ENCODE measurements at regions not wholly inside any gene's neighbourhood (a gene's known extent, or its start where the extent isn't known, plus 50 kb on each side); places are given as distances from the start of the nearest gene placed in this dataset.
"Not testable (repeated sequence)": the region's sequence is repeated elsewhere in the genome, so short reads cannot be mapped to it uniquely, and the experiment has no call there.

DNA sequence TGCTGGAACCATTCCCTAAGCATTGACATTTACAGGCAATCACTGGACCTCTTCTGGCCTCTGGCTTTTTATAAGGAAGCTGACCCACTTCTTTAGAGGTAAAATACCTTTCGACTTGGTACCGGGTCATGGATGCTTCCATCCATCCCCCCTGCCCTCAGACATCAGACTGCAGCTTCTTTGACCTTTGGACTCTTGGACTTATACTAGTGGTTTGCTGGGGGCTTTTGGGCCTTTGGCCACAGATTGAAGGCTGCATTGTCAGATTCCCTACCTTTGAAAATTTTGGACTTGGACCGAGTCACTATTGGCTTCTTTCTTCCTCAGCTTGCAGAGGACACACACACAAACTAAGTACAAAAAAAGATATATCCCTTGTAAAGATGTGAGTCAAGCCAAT lies 86.1 kb downstream of the TTC6 start:
- no peak for TF ChIP-seq FOXK2 (IDR thresholded peaks at IDR 0.05)
- TF ChIP-seq SP1 (IDR thresholded peaks at IDR 0.05), result no peak
- TF ChIP-seq ELF4 (IDR thresholded peaks at IDR 0.05), result no peak
- no peak for TF ChIP-seq LEF1 (IDR thresholded peaks at IDR 0.05; ENCODE audit: borderline replicate concordance)
- no peak for TF ChIP-seq FOXA1 (IDR thresholded peaks at IDR 0.05)
- TF ChIP-seq BHLHE40 (IDR thresholded peaks at IDR 0.05; ENCODE audit: borderline replicate concordance), result no peak
- TF ChIP-seq CTBP1 (IDR thresholded peaks at IDR 0.05; ENCODE audit: borderline replicate concordance), result no peak
- TF ChIP-seq SUZ12 (IDR thresholded peaks at IDR 0.05), result no peak
- TF ChIP-seq ARNT (IDR thresholded peaks at IDR 0.05), result no peak
- no peak for TF ChIP-seq L3MBTL2 (conservative IDR thresholded peaks at IDR 0.05)
- POLR2A ChIA-PET, result no interaction called here
- no peak for DNase-seq (ENCODE audit: extremely low spot score)
- CTCF ChIA-PET, result no interaction called here

- CTCF ChIA-PET, result interaction anchor here (0.6 kb wide), 1 partner anchor 366 kb away, joined by 3 read pairs; no protein-coding TSS in a partner anchor
- POLR2A ChIA-PET, result not testable (repeated sequence)
These were observed 97.3 kb downstream of the TTC6 start for GRCh38 chr14:37692680-37693079.

DNA sequence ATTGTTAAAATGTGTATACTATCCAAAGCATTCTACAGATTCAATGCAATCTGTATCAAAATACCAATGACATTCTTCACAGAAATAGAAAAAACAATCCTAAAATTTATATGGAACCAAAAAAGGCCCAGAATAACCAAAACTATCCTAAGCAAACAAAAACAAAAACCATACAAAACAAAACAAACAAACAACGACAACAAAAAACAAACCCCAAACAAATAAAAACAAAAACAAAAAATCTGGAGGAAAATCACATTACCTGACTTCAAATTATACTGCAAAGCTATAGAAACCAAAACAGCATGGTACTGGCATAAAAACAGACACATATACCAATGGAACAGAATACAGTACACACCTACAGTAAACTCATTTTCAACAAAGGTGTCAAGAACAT lies 98.0 kb downstream of the TTC6 start:
- POLR2A ChIA-PET; CTCF ChIA-PET; DNase-seq (ENCODE audit: extremely low spot score): not testable (repeated sequence)

More at GRCh38 chr14:37692680-37693079, 97.3 kb downstream of the TTC6 start:
- not testable (repeated sequence) for DNase-seq (ENCODE audit: extremely low spot score)

DNA sequence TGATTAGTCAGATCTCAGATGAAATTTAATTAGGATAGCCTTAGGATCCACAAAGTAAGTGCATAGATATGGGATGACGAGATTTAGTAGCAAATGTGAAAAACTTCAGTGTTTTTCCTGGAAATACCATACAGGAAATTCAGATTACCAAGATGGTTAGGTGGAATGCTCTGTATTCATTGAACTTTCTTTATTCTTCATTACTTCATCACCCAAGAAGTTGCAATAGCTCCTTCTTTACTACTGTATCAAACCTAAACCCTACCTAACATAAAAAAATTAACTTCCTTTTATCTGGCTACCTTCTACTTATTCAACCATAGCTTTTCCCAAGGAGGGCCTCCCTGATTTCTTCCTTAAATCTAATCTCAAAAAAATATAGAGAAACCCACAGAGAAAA lies 100.4 kb downstream of the TTC6 start:
- no peak for TF ChIP-seq FOXM1 (IDR thresholded peaks at IDR 0.05; ENCODE audit: borderline replicate concordance)
- TF ChIP-seq SUZ12 (IDR thresholded peaks at IDR 0.05), result no peak
- TF ChIP-seq L3MBTL2 (conservative IDR thresholded peaks at IDR 0.05), result no peak
- no peak for TF ChIP-seq NFRKB (IDR thresholded peaks at IDR 0.05)
- no peak for TF ChIP-seq FOXK2 (IDR thresholded peaks at IDR 0.05)
- no peak for TF ChIP-seq ELF4 (IDR thresholded peaks at IDR 0.05)
- no peak for TF ChIP-seq HDGF (IDR thresholded peaks at IDR 0.05; ENCODE audit: borderline replicate concordance)
- no peak for TF ChIP-seq CTBP1 (IDR thresholded peaks at IDR 0.05; ENCODE audit: borderline replicate concordance)
- no peak for TF ChIP-seq ZNF384 (IDR thresholded peaks at IDR 0.05)
- TF ChIP-seq TARDBP (IDR thresholded peaks at IDR 0.05), result no peak
- no peak for TF ChIP-seq BHLHE40 (IDR thresholded peaks at IDR 0.05; ENCODE audit: borderline replicate concordance)
- TF ChIP-seq FOXA1 (IDR thresholded peaks at IDR 0.05), result no peak
- no peak for TF ChIP-seq ARNT (IDR thresholded peaks at IDR 0.05)
- TF ChIP-seq, protein P1, sequence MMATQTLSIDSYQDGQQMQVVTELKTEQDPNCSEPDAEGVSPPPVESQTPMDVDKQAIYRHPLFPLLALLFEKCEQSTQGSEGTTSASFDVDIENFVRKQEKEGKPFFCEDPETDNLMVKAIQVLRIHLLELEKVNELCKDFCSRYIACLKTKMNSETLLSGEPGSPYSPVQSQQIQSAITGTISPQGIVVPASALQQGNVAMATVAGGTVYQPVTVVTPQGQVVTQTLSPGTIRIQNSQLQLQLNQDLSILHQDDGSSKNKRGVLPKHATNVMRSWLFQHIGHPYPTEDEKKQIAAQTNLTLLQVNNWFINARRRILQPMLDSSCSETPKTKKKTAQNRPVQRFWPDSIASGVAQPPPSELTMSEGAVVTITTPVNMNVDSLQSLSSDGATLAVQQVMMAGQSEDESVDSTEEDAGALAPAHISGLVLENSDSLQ (IDR thresholded peaks at IDR 0.05), result no peak
- TF ChIP-seq LEF1 (IDR thresholded peaks at IDR 0.05; ENCODE audit: borderline replicate concordance), result no peak
- TF ChIP-seq SP1 (IDR thresholded peaks at IDR 0.05), result no peak
- ChIA-PET POLR2A (no interaction called here), CTCF (no interaction called here)
- DNase-seq (ENCODE audit: extremely low spot score), result no peak

DNA sequence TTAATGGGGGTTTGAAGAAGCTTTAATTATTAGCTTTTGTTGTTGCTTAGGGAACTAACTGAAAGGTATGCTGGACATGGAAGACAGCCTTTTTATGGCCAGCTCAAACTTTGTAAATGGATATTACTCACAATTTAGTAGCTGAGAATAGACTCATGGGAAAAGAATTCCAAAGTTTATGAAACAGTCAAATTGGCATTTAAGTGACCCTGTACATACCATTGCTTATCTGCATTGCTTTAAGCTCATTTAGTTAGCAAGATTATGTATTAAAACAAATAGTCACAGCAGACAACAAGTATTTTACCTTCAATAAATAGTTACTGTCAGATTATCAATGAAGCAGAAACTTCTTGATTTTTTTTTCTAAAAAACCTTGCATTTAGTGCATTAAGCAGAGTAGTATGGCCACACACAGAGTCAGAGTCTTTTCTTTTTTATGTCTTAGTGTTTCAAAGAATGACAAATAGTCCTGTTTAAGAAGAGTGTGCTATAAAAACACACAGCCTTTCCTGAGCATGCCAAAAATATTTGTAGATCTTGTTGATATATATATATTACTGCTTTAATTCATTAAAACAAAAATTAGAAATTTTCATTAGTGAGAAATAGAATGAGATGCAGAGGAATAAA lies 102.2 kb downstream of the TTC6 start:
- ChIA-PET POLR2A (no interaction called here), CTCF (no interaction called here)
- TF ChIP-seq TARDBP (IDR thresholded peaks at IDR 0.05) (no peak), LEF1 (IDR thresholded peaks at IDR 0.05; ENCODE audit: borderline replicate concordance) (no peak), CTBP1 (IDR thresholded peaks at IDR 0.05; ENCODE audit: borderline replicate concordance) (no peak), FOXA1 (IDR thresholded peaks at IDR 0.05) (no peak)
- DNase-seq (ENCODE audit: extremely low spot score), result no peak

GRCh38 chr14:37698840-37699777 lies 103.7 kb downstream of the TTC6 start:
- TF ChIP-seq FOXA1 (IDR thresholded peaks at IDR 0.05) (no peak), L3MBTL2 (conservative IDR thresholded peaks at IDR 0.05) (no peak), FOXK2 (IDR thresholded peaks at IDR 0.05) (no peak), HDGF (IDR thresholded peaks at IDR 0.05; ENCODE audit: borderline replicate concordance) (no peak), ELF4 (IDR thresholded peaks at IDR 0.05) (no peak), SP1 (IDR thresholded peaks at IDR 0.05) (no peak), NFRKB (IDR thresholded peaks at IDR 0.05) (no peak), CTBP1 (IDR thresholded peaks at IDR 0.05; ENCODE audit: borderline replicate concordance) (no peak), LEF1 (IDR thresholded peaks at IDR 0.05; ENCODE audit: borderline replicate concordance) (no peak), FOXM1 (IDR thresholded peaks at IDR 0.05; ENCODE audit: borderline replicate concordance) (no peak), BHLHE40 (IDR thresholded peaks at IDR 0.05; ENCODE audit: borderline replicate concordance) (no peak), ZNF384 (IDR thresholded peaks at IDR 0.05) (no peak), TARDBP (IDR thresholded peaks at IDR 0.05) (no peak), SUZ12 (IDR thresholded peaks at IDR 0.05) (no peak), ARNT (IDR thresholded peaks at IDR 0.05) (no peak)
- TF ChIP-seq, protein P1 (IDR thresholded peaks at IDR 0.05), result no peak
- DNase-seq (ENCODE audit: extremely low spot score), result no peak
- ChIA-PET POLR2A (no interaction called here), CTCF (no interaction called here)

- POLR2A ChIA-PET, result no interaction called here
- DNase-seq (ENCODE audit: extremely low spot score), result no peak
- CTCF ChIA-PET, result no interaction called here
- TF ChIP-seq SUZ12 (IDR thresholded peaks at IDR 0.05) (no peak), ELF4 (IDR thresholded peaks at IDR 0.05) (no peak), ARNT (IDR thresholded peaks at IDR 0.05) (no peak), CTBP1 (IDR thresholded peaks at IDR 0.05; ENCODE audit: borderline replicate concordance) (no peak), FOXK2 (IDR thresholded peaks at IDR 0.05) (no peak), ZNF384 (IDR thresholded peaks at IDR 0.05) (no peak), HDGF (IDR thresholded peaks at IDR 0.05; ENCODE audit: borderline replicate concordance) (no peak), LEF1 (IDR thresholded peaks at IDR 0.05; ENCODE audit: borderline replicate concordance) (no peak), BHLHE40 (IDR thresholded peaks at IDR 0.05; ENCODE audit: borderline replicate concordance) (no peak), L3MBTL2 (conservative IDR thresholded peaks at IDR 0.05) (no peak), NFRKB (IDR thresholded peaks at IDR 0.05) (no peak), FOXA1 (IDR thresholded peaks at IDR 0.05) (no peak), SP1 (IDR thresholded peaks at IDR 0.05) (no peak)
- TF ChIP-seq, protein P1 (IDR thresholded peaks at IDR 0.05), result no peak
These were observed 112.3 kb downstream of the TTC6 start for GRCh38 chr14:37707716-37708115.

Measured in HEK293T (cell line).